HepG2 (cell line): ENCODE measurements at regions not wholly inside any gene's neighbourhood (a gene's known extent, or its start where the extent isn't known, plus 50 kb on each side); places are given as distances from the start of the nearest gene placed in this dataset.

Source experiments
- ATAC-seq: fragments of 200-7000 bp; cut with Tn5 transposase; 3 replicates; pipeline ENCODE4 v1.9.1; 2020; ENCODE audit warnings: mild to moderate bottlenecking, moderate library complexity
- BruUV-seq: library from RNA; stranded (reverse); fragments of 400-500 nt; replicated peaks from 2 replicates; lab custom pipeline; 2021; lab: Mats Ljungman, UMichigan
- CTCF ChIA-PET: fragments of 300-600 bp; formaldehyde crosslinking; extraction: SDS; loops from one replicate; lab custom pipeline; 2021; ENCODE audit warnings: low total read pairs, inconsistent platforms, low intra/inter-chr PET ratio; lab: Yijun Ruan, JAX
- POLR2A ChIA-PET: fragments of 350-600 bp; sonication (Branson Sonifier 250); formaldehyde crosslinking; loops from one replicate; lab custom pipeline; 2020; ENCODE audit warnings: antibody characterized with exemption, inconsistent platforms; lab: Yijun Ruan, JAX
- DNase-seq: peaks from one replicate; pipeline ENCODE4 v3.0.0-alpha.2; 2015; ENCODE audit warnings: low spot score
- FAIRE-seq: peaks from 3 replicates; lab custom pipeline; 2011; peaks lifted over from hg19 to GRCh38; lab: Jason Lieb, UNC
- H2AFZ ChIP-seq: one replicate; pipeline ENCODE4 v1.6.1; 2011; ENCODE audit warnings: low read length, inconsistent platforms
- H3K27ac ChIP-seq: fragments of 300-600 bp; 3 replicates; pipeline ENCODE4 v1.8.0; 2011; ENCODE audit warnings: mixed run types, mild to moderate bottlenecking, mixed read lengths, low read length, inconsistent platforms; ENCODE audit not compliant: insufficient read depth; ENCODE audit errors: extremely low read length
- H3K27me3 ChIP-seq, 2 experiments: fragments of 200-600 bp in 1 of 2; 2 replicates in 1 of 2; 3 replicates in 1 of 2; pipeline versions ENCODE4 v1.6.0 to v1.8.0; 2011; ENCODE audit warnings: low read length in 2 of 2, mild to moderate bottlenecking in 2 of 2, moderate library complexity in 2 of 2, inconsistent platforms in 1 of 2; ENCODE audit not compliant: insufficient read depth in 2 of 2, control insufficient read depth in 1 of 2
- H3K36me3 ChIP-seq, 2 experiments: fragments of 200-600 bp in 1 of 2; replicated peaks in 1 of 2; 2 replicates in 1 of 2; 3 replicates in 1 of 2; pipeline versions ENCODE4 v1.5.1 to v1.8.0; 2011; ENCODE audit warnings: low read length in 2 of 2, inconsistent platforms in 1 of 2; ENCODE audit not compliant: insufficient read depth in 2 of 2, control insufficient read depth in 1 of 2
- H3K4me1 ChIP-seq: 2 replicates; pipeline ENCODE4 v1.5.1; 2012; ENCODE audit warnings: low read length, inconsistent platforms; ENCODE audit not compliant: insufficient read depth
- H3K4me2 ChIP-seq: 2 replicates; pipeline ENCODE4 v1.6.0; 2011; ENCODE audit warnings: low read depth, low read length, inconsistent platforms
- H3K4me3 ChIP-seq, 3 experiments: fragments of 200-600 bp in 1 of 3; sonication (generic), shearing (Covaris generic) in 1 of 3; replicated peaks in 1 of 3; 2 replicates each; pipeline ENCODE4 v1.5.1; 2011 to 2016; ENCODE audit warnings: low read length in 3 of 3, inconsistent platforms in 2 of 3, low read depth in 2 of 3, mild to moderate bottlenecking in 2 of 3, control low read depth in 1 of 3, mixed read lengths in 1 of 3; ENCODE audit not compliant: insufficient read depth in 1 of 3
- H3K79me2 ChIP-seq: one replicate; pipeline ENCODE4 v1.6.1; 2011; ENCODE audit warnings: low read length, inconsistent platforms; ENCODE audit not compliant: insufficient read depth
- H3K9ac ChIP-seq: 2 replicates; pipeline ENCODE4 v1.6.0; 2011; ENCODE audit warnings: mild to moderate bottlenecking, low read depth, low read length, inconsistent platforms; ENCODE audit not compliant: insufficient read depth
- H3K9me3 ChIP-seq: 2 replicates; pipeline ENCODE4 v1.5.1; 2012; ENCODE audit warnings: mild to moderate bottlenecking, low read length
- H4K20me1 ChIP-seq: 2 replicates; pipeline ENCODE4 v1.6.0; 2011; ENCODE audit warnings: inconsistent platforms, mild to moderate bottlenecking, low read length, moderate library complexity; ENCODE audit not compliant: insufficient read depth
- KLF12 ChIP-seq: sonication (generic); formaldehyde crosslinking; IDR thresholded peaks from 2 replicates; pipeline ENCODE4 v1.4.0; 2020; ENCODE audit warnings: missing genetic modification reagents, borderline replicate concordance
- MAFF ChIP-seq: IDR thresholded peaks from 2 replicates; pipeline ENCODE4 v1.6.1; 2011; ENCODE audit warnings: low read depth, low read length, improper control_type of control experiment
- NPAS2 ChIP-seq: sonication (generic); formaldehyde crosslinking; IDR thresholded peaks from 2 replicates; pipeline ENCODE4 v1.8.0; 2022; ENCODE audit warnings: mild to moderate bottlenecking, missing genetic modification reagents, borderline replicate concordance
- TCF7L2 ChIP-seq: IDR thresholded peaks from 2 replicates; pipeline ENCODE4 v1.6.1; 2011; ENCODE audit warnings: mild to moderate bottlenecking, low read depth, low read length, moderate library complexity
- THYN1 ChIP-seq: sonication (generic); formaldehyde crosslinking; IDR thresholded peaks from 2 replicates; pipeline ENCODE4 v1.8.1; 2023; ENCODE audit warnings: low read depth, mild to moderate bottlenecking, moderate library complexity, missing genetic modification reagents, borderline replicate concordance
- U2AF1 ChIP-seq: fragments of 200-400 bp; formaldehyde crosslinking; optimal IDR thresholded peaks from 2 replicates; pipeline ENCODE3; 2017; ENCODE audit warnings: mild to moderate bottlenecking, low read depth, low read length
- ZBTB8A ChIP-seq: sonication (generic); formaldehyde crosslinking; IDR thresholded peaks from 2 replicates; pipeline ENCODE4 v1.4.0; 2020; ENCODE audit warnings: mild to moderate bottlenecking, low read depth, missing genetic modification reagents, borderline replicate concordance
- ZNF274 ChIP-seq: sonication (generic); formaldehyde crosslinking; IDR thresholded peaks from 2 replicates; pipeline ENCODE4 v1.5.1; 2020; ENCODE audit warnings: mild to moderate bottlenecking, missing genetic modification reagents
- ZNF3 ChIP-seq: IDR thresholded peaks from 2 replicates; pipeline ENCODE4 v1.7.0; 2017; ENCODE audit warnings: inconsistent platforms
- ZNF34 ChIP-seq: sonication (generic); formaldehyde crosslinking; IDR thresholded peaks from 2 replicates; pipeline ENCODE4 v1.4.0; 2020; ENCODE audit warnings: mild to moderate bottlenecking, missing genetic modification reagents, borderline replicate concordance
- ZNF430 ChIP-seq: sonication (generic); formaldehyde crosslinking; IDR thresholded peaks from 2 replicates; pipeline ENCODE4 v1.9.0; 2021; ENCODE audit warnings: mild to moderate bottlenecking, missing genetic modification reagents
- WGBS: methylation state at CpG from one replicate; pipeline ENCODE4 v1.1.6; 2017; ENCODE audit warnings: low lambda C conversion rate; 5-methylcytosine and 5-hydroxymethylcytosine counted together
- in situ Hi-C: cut with HindIII; loops from 2 replicates; pipeline ENCODE4 v1.10.0; 2017; ENCODE audit warnings: low pct_unique_long_range_greater_than_20kb; ENCODE audit not compliant: extremely low pct_ligation_motif_present
- intact Hi-C: fragments of 100-400 bp; cut with micrococcal nuclease; formaldehyde crosslinking; loops from one replicate; pipeline ENCODE4 v1.10.0; 2022; ENCODE audit not compliant: unreplicated experiment
- TF ChIP-seq, protein P1 (sequence below): sonication (generic); formaldehyde crosslinking; IDR thresholded peaks from 2 replicates; pipeline ENCODE4 v1.4.0; 2020; ENCODE audit warnings: missing genetic modification reagents
- TF ChIP-seq, protein P2 (sequence below): fragments of 450-650 bp; IDR thresholded peaks from 2 replicates; pipeline ENCODE4 v1.6.1; 2017
- TF ChIP-seq, protein P3 (sequence below): sonication (generic); formaldehyde crosslinking; IDR thresholded peaks from 2 replicates; pipeline ENCODE4 v1.8.0; 2022; ENCODE audit warnings: missing genetic modification reagents, mild to moderate bottlenecking, inconsistent platforms, borderline replicate concordance
- TF ChIP-seq, protein P4 (sequence below): sonication (generic); formaldehyde crosslinking; IDR thresholded peaks from 2 replicates; pipeline ENCODE4 v1.4.0; 2020; ENCODE audit warnings: mild to moderate bottlenecking, low read depth, missing genetic modification reagents
- TF ChIP-seq, protein P5 (sequence below): IDR thresholded peaks from 2 replicates; pipeline ENCODE4 v1.6.1; 2016; ENCODE audit warnings: low read depth, borderline replicate concordance

DNA sequence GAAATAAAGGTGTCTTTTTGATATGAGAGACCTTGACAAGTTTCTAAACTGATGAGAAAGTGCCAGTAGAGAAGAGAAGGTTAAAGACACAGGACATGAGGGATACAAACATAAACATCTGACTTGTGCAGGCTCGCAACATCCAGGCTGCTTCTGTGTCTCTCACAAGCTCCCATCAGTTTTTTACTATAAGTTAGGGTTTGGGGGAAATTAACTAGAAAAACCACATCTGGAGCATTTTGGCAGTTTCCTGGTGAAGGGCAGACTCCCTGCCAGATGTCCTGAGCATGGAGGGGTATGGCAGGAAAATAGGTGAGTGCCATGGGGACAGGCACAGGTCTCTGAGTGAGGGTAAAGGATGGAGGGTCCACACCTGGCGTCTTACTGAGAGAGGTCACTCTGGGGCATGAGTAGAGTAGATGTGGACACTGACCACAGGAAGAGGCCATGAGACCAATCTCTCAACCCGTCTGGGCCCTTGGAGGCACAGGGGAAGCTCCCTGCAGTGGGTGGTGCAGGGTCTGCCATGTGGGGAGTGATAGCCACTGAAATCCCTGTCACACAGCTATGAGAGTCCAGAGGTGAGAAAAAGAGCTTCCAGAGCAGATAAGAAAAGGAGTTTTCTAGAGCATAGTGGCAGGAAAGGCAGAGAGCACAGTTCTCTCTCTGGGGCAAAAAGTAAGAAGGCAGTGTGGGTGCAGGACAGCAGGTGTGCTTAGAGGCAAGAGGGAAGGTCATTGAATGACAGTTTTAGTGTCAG is 193.3 kb upstream of the SYNDIG1 start:
- no peak for ATAC-seq
- no peak for FAIRE-seq
- no peaks in the 10 kb centered on the region for H3K27me3 ChIP-seq
- no peak overlapping the region for H3K4me3 ChIP-seq
- in situ Hi-C loops: loop anchor here (25.0 kb wide), 1 partner anchor 636 kb away; no protein-coding TSS in a partner anchor
- no TSS peak for BruUV-seq
- intact Hi-C loops: no loop called here
- ChIA-PET CTCF (no interaction called here), POLR2A (no interaction called here)
- H3K27ac ChIP-seq: no peak overlapping the region
- WGBS: 1% methylated on average over 3 of the region's 3 CpGs
- H3K4me1 ChIP-seq: no peaks in the 10 kb centered on the region
- TF ChIP-seq, protein P1, sequence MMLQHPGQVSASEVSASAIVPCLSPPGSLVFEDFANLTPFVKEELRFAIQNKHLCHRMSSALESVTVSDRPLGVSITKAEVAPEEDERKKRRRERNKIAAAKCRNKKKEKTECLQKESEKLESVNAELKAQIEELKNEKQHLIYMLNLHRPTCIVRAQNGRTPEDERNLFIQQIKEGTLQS: no peak
- TF ChIP-seq, protein P2, sequence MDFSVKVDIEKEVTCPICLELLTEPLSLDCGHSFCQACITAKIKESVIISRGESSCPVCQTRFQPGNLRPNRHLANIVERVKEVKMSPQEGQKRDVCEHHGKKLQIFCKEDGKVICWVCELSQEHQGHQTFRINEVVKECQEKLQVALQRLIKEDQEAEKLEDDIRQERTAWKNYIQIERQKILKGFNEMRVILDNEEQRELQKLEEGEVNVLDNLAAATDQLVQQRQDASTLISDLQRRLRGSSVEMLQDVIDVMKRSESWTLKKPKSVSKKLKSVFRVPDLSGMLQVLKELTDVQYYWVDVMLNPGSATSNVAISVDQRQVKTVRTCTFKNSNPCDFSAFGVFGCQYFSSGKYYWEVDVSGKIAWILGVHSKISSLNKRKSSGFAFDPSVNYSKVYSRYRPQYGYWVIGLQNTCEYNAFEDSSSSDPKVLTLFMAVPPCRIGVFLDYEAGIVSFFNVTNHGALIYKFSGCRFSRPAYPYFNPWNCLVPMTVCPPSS: no peak
- TF ChIP-seq ZNF3 (no peak), ZNF274 (CRISPR knock-in tag) (no peak), ZNF34 (CRISPR knock-in tag) (no peak), ZBTB8A (CRISPR knock-in tag) (no peak), MAFF (no peak), U2AF1 (no peak), TCF7L2 (no peak), KLF12 (no peak), THYN1 (CRISPR knock-in tag) (no peak), ZNF430 (CRISPR knock-in tag) (no peak), NPAS2 (CRISPR knock-in tag) (no peak)
- TF ChIP-seq, protein P3, sequence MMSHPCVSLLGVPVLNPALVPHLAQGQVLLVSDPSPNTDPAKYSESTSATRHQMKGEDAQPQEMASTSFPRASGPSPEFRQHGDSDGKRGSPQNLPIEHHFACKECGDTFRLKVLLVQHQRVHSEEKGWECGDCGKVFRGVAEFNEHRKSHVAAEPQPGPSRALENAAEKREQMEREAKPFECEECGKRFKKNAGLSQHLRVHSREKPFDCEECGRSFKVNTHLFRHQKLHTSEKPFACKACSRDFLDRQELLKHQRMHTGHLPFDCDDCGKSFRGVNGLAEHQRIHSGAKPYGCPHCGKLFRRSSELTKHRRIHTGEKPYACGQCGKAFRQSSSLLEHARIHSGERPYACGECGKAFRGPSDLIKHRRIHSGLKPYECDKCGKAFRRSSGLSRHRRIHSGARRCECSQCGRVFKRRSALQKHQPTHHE: no peak
- TF ChIP-seq, protein P4, sequence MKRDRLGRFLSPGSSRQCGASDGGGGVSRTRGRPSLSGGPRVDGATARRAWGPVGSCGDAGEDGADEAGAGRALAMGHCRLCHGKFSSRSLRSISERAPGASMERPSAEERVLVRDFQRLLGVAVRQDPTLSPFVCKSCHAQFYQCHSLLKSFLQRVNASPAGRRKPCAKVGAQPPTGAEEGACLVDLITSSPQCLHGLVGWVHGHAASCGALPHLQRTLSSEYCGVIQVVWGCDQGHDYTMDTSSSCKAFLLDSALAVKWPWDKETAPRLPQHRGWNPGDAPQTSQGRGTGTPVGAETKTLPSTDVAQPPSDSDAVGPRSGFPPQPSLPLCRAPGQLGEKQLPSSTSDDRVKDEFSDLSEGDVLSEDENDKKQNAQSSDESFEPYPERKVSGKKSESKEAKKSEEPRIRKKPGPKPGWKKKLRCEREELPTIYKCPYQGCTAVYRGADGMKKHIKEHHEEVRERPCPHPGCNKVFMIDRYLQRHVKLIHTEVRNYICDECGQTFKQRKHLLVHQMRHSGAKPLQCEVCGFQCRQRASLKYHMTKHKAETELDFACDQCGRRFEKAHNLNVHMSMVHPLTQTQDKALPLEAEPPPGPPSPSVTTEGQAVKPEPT (CRISPR knock-in tag): no peak
- TF ChIP-seq, protein P5, sequence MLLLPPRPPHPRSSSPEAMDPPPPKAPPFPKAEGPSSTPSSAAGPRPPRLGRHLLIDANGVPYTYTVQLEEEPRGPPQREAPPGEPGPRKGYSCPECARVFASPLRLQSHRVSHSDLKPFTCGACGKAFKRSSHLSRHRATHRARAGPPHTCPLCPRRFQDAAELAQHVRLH (CRISPR knock-in tag): no peak
- no peaks in the 10 kb centered on the region for H3K9me3 ChIP-seq
- H2AFZ ChIP-seq: no peak overlapping the region
- no peak overlapping the region for H3K4me2 ChIP-seq
- H4K20me1 ChIP-seq: no peaks in the 10 kb centered on the region
- H3K79me2 ChIP-seq: no peaks in the 10 kb centered on the region
- no peaks in the 10 kb centered on the region for H3K36me3 ChIP-seq
- DNase-seq: no peak
- no peak overlapping the region for H3K9ac ChIP-seq
